Transverse colon (tissue), 4 donors: ENCODE measurements at regions not wholly inside any gene's neighbourhood (a gene's known extent, or its start where the extent isn't known, plus 50 kb on each side); places are given as distances from the start of the nearest gene placed in this dataset.

ENCODE experiments used
- DNase-seq: peaks from one replicate; pipeline ENCODE4 v3.0.0-alpha.2; 2019
- H3K27ac ChIP-seq, 4 donors: fragments of 200-600 bp; sonication (generic); 2 replicates each; pipeline ENCODE4 v1.5.1; 2016 to 2018; ENCODE audit warnings: inconsistent platforms in 4 of 4
- H3K27me3 ChIP-seq: fragments of 200-600 bp; sonication (generic); 2 replicates; pipeline ENCODE4 v1.5.1; 2017; ENCODE audit warnings: inconsistent platforms
- H3K36me3 ChIP-seq, 4 donors: fragments of 200-600 bp; sonication (generic); 2 replicates each; pipeline ENCODE4 v1.5.1; 2017 to 2019; ENCODE audit warnings: inconsistent platforms in 4 of 4
- H3K4me1 ChIP-seq, 4 donors: fragments of 200-600 bp; sonication (generic); 2 replicates each; pipeline ENCODE4 v1.5.1; 2017 to 2020; ENCODE audit warnings: inconsistent platforms in 4 of 4
- H3K4me3 ChIP-seq, 4 donors: fragments of 200-600 bp; sonication (generic); 1 replicate in 1 of 4; 2 replicates in 3 of 4; pipeline versions ENCODE4 v1.5.1 to v1.6.1; 2017 to 2019; ENCODE audit warnings: inconsistent platforms in 4 of 4
- H3K9me3 ChIP-seq, 2 donors: fragments of 200-600 bp; sonication (generic); 2 replicates each; pipeline ENCODE4 v1.5.1; 2017 to 2019; ENCODE audit warnings: inconsistent platforms in 2 of 2
- EP300 ChIP-seq: sonication (generic); formaldehyde crosslinking; IDR thresholded peaks from one replicate; pipeline ENCODE4 v1.6.1; 2017; ENCODE audit warnings: antibody characterized with exemption, low read depth
- POLR2A ChIP-seq: fragments of 450-650 bp; IDR thresholded peaks from one replicate; pipeline ENCODE4 v1.6.1; 2016; ENCODE audit warnings: antibody characterized with exemption, mild to moderate bottlenecking, moderate library complexity
- POLR2AphosphoS5 ChIP-seq, 3 donors: sonication (generic); formaldehyde crosslinking; IDR thresholded peaks; one replicate each; pipeline ENCODE4 v1.6.1; 2016; ENCODE audit warnings: antibody characterized with exemption in 3 of 3
- WGBS, 2 donors: methylation state at CpG; one replicate each; pipeline ENCODE4 v1.1.5; 2018; ENCODE audit warnings: low coverage in 1 of 2; 5-methylcytosine and 5-hydroxymethylcytosine counted together
- in situ Hi-C, 4 donors: fragments of 200-750 bp; cut with MboI; loops; one replicate each; pipeline versions ENCODE4 v1.15.0 to v1.15.1; 2017; ENCODE audit warnings: low sequenced_read_pairs in 3 of 4, low pct_ligation_motif_present in 1 of 4, low pct_unique_long_range_greater_than_20kb in 1 of 4
- intact Hi-C: fragments of 100-400 bp; cut with DNase I; formaldehyde crosslinking; loops from one replicate; pipeline ENCODE4 v1.15.1; 2023; ENCODE audit warnings: low total_unique reads
- TF ChIP-seq, protein P1 (sequence below), 5 experiments: fragments of 200-600 bp in 3 of 5; fragments of 450-650 bp in 2 of 5; sonication (generic) in 3 of 5; IDR thresholded peaks; 1 replicate in 2 of 5; 2 replicates in 3 of 5; pipeline ENCODE4 v1.5.1; 2016 to 2017; ENCODE audit warnings: antibody characterized with exemption in 5 of 5, inconsistent platforms in 3 of 5, mild to moderate bottlenecking in 2 of 5, moderate library complexity in 1 of 5

GRCh38 chr10:124144536-124144935 lies 51.1 kb upstream of the CHST15 start:
- intact Hi-C loops, result no loop called here
- in situ Hi-C loops, result no loop called here
- no peak overlapping the region for H3K4me3 ChIP-seq
- WGBS, 2 donors, result 75 to 81% methylated on average over 2 to 9 of the region's 9 CpGs
- peaks cover 0 to 10% (median 4%) of the 10 kb centered on the region in 4 donors for H3K4me1 ChIP-seq
- H3K36me3 ChIP-seq, result no peaks in the 10 kb centered on the region
- no peaks in the 10 kb centered on the region for H3K9me3 ChIP-seq
- no peak for DNase-seq
- H3K27ac ChIP-seq, result peak overlapping the region; percentile 21 to 51 (median 47)
- TF ChIP-seq POLR2AphosphoS5 (IDR thresholded peaks at IDR 0.05), result no peak
- TF ChIP-seq, protein P1, sequence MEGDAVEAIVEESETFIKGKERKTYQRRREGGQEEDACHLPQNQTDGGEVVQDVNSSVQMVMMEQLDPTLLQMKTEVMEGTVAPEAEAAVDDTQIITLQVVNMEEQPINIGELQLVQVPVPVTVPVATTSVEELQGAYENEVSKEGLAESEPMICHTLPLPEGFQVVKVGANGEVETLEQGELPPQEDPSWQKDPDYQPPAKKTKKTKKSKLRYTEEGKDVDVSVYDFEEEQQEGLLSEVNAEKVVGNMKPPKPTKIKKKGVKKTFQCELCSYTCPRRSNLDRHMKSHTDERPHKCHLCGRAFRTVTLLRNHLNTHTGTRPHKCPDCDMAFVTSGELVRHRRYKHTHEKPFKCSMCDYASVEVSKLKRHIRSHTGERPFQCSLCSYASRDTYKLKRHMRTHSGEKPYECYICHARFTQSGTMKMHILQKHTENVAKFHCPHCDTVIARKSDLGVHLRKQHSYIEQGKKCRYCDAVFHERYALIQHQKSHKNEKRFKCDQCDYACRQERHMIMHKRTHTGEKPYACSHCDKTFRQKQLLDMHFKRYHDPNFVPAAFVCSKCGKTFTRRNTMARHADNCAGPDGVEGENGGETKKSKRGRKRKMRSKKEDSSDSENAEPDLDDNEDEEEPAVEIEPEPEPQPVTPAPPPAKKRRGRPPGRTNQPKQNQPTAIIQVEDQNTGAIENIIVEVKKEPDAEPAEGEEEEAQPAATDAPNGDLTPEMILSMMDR (IDR thresholded peaks at IDR 0.05), result no peak
- H3K27me3 ChIP-seq, result no peaks in the 10 kb centered on the region

- intact Hi-C loops, result no loop called here
- no peaks in the 10 kb centered on the region for H3K9me3 ChIP-seq
- no peaks in the 10 kb centered on the region for H3K27me3 ChIP-seq
- in situ Hi-C loops, result no loop called here
- DNase-seq, result no peak
- peaks cover 0 to 3% (median under 1%) of the 10 kb centered on the region in 4 donors for H3K4me1 ChIP-seq
- H3K36me3 ChIP-seq, result no peaks in the 10 kb centered on the region
- no peak overlapping the region for H3K4me3 ChIP-seq
- TF ChIP-seq, protein P1 (IDR thresholded peaks at IDR 0.05), result no peak
- no peak for TF ChIP-seq POLR2AphosphoS5 (IDR thresholded peaks at IDR 0.05)
- no peak for TF ChIP-seq EP300
- TF ChIP-seq POLR2A, result no peak
- 88 to 100% methylated on average over 2 to 6 of the region's 6 CpGs for WGBS, 2 donors
- no peak overlapping the region for H3K27ac ChIP-seq
Measured at GRCh38 chr10:124143721-124144120, 50.3 kb upstream of the CHST15 start.
